Psoas muscle (tissue), 7 donors: ENCODE measurements at regions not wholly inside any gene's neighbourhood (a gene's known extent, or its start where the extent isn't known, plus 50 kb on each side); places are given as distances from the start of the nearest gene placed in this dataset.
A peak's percentile ranks its signal among the peaks of the same experiment; 100 is the strongest.

ENCODE experiments used
- ATAC-seq, 4 donors: fragments of 200-7000 bp; cut with Tn5 transposase; one replicate each; pipeline ENCODE4 v1.9.1; 2020; ENCODE audit warnings: moderate library complexity in 3 of 4, mild to moderate bottlenecking in 2 of 4
- DNase-seq, 2 donors: peaks; one replicate each; pipeline ENCODE4 v3.0.0-alpha.2; 2020
- H3K27ac ChIP-seq: fragments of 200-600 bp; one replicate; pipeline ENCODE4 v1.8.0; 2022
- H3K27me3 ChIP-seq, 3 donors: fragments of 200-600 bp in 1 of 3; one replicate each; pipeline versions ENCODE4 v1.6.1 to v1.8.0; 2013 to 2022; ENCODE audit warnings: low read length in 2 of 3, mild to moderate bottlenecking in 2 of 3, moderate library complexity in 1 of 3; ENCODE audit not compliant: insufficient read depth in 3 of 3
- H3K36me3 ChIP-seq, 2 donors: fragments of 200-600 bp in 1 of 2; one replicate each; pipeline versions ENCODE4 v1.6.1 to v1.8.0; 2013 to 2022; ENCODE audit warnings: low read depth in 1 of 2, mild to moderate bottlenecking in 1 of 2, moderate library complexity in 1 of 2; ENCODE audit not compliant: insufficient read depth in 1 of 2
- H3K4me1 ChIP-seq: fragments of 200-600 bp; one replicate; pipeline ENCODE4 v1.8.0; 2022
- H3K4me3 ChIP-seq: fragments of 200-600 bp; one replicate; pipeline ENCODE4 v1.8.0; 2022; ENCODE audit warnings: mild to moderate bottlenecking
- H3K9me3 ChIP-seq: fragments of 200-600 bp; one replicate; pipeline ENCODE4 v1.8.0; 2022
- CTCF ChIP-seq: fragments of 200-600 bp; IDR thresholded peaks from one replicate; pipeline ENCODE4 v1.8.0; 2022; ENCODE audit warnings: antibody characterized with exemption
- WGBS, 3 donors: extraction: QIAGEN DNeasy Blood & Tissue Kit; methylation state at CpG; one replicate each; pipeline versions ENCODE4 v1.1.6 to v1.1.7; 2013; 5-methylcytosine and 5-hydroxymethylcytosine counted together
- intact Hi-C, 2 donors: fragments of 100-400 bp; cut with DNase I; formaldehyde crosslinking; loops; one replicate each; pipeline versions ENCODE4 v1.11.0 to v1.14.2; 2022
- donor health status: healthy with polysubstance abuse.
- donor health status: DM: no; HTN: no; CAD: no; lungs with moderate emphysema.
- donor health status: Bipolar disorder and iron deficiency.
- donor health status: healthy.
- donor health status: DM: yes; HTN: yes; CAD: no.
- donor health status: DM: no; HTN: no; CAD: no.
- donor health status: DM: yes; HTN: yes; CAD: no.

- Histone ChIP-seq H3K4me3 (no peak overlapping the region), H3K4me1 (peaks cover 7% of the 10 kb centered on the region), H3K27ac (no peak overlapping the region), H3K27me3 (no peaks in the 10 kb centered on the region), H3K36me3 (no peaks in the 10 kb centered on the region), H3K9me3 (peaks cover 7% of the 10 kb centered on the region)
- peak in 2 of 4 donors; percentile 16 to 40 for ATAC-seq
- WGBS, 3 donors, result 77 to 88% (median 80%) methylated on average over 7 of the region's 7 CpGs
- TF ChIP-seq CTCF, result no peak
- no peak for DNase-seq
- intact Hi-C loops, result no loop called here
Measured at GRCh38 chr3:22980346-22980745, 222.8 kb upstream of the UBE2E2 start.

- Histone ChIP-seq H3K27me3 (no peaks in the 10 kb centered on the region), H3K4me3 (no peak overlapping the region), H3K36me3 (no peaks in the 10 kb centered on the region), H3K4me1 (peaks cover 7% of the 10 kb centered on the region), H3K27ac (peak overlapping the region; percentile 38), H3K9me3 (peaks cover 10% of the 10 kb centered on the region)
- ATAC-seq (peak; percentile 80 to 91 (median 88)), DNase-seq (no peak)
- WGBS, 3 donors, result 68 to 71% (median 70%) methylated on average over 3 of the region's 3 CpGs
- TF ChIP-seq CTCF, result no peak
- intact Hi-C loops, result no loop called here
Measured at GRCh38 chr3:22981166-22981565, 222.0 kb upstream of the UBE2E2 start.

DNA sequence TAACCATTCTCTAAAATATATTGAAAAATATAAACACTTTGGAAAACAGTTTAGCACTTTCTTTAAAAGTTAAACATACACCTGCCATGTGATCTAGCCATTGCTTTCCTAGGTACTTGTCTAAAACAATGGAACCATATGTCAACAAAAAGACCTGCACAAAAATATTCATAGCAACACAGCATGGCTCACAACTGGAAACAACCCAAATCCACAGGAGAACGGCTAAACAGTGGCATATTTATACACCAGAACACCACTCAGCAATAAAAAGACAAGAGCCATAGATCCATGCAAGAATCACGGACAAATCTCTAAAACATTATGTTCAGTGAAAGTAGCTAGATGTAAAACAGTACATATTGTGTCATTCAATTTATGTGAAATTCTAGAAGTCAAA is 221.3 kb upstream of the UBE2E2 start:
- ATAC-seq, result no peak
- no peak overlapping the region for H3K27ac ChIP-seq
- intact Hi-C loops, result no loop called here

DNA sequence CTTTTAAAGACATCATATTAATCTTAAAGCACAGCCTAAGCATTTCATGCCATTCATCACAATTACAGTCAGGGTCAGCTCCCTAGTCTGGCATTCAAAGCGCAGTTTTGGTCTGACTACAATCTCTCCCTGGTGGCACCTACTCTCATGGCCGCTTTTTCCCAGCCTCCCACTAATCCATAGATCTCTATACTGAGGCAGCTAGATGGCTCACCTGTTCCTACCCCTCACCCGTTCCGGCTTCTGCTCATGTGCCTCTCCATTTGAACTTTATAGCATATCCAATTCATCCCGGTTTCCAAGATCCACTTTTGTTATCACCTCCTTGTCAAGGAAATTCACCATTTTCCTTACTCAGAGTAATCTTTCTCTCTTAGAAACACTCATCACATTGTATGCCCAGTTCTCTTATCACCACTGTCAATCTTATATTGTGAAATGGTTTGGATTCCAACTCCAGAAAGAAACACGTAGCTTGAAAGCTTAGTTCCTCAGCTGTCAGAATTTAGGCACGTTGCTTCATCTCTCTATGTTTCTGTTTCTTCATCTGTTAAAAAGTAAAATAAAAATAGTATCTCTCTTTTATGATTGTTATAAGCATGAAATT is 220.0 kb upstream of the UBE2E2 start:
- TF ChIP-seq CTCF, result no peak
- Histone ChIP-seq H3K27me3 (no peaks in the 10 kb centered on the region), H3K27ac (peak overlapping the region; percentile 42), H3K4me1 (peaks cover 9% of the 10 kb centered on the region), H3K9me3 (peaks cover 10% of the 10 kb centered on the region), H3K4me3 (no peak overlapping the region), H3K36me3 (no peaks in the 10 kb centered on the region)
- ATAC-seq, result peak in 1 of 4 donors; percentile 35
- WGBS, 3 donors, result 43 to 56% (median 45%) methylated on average over 7 of the region's 7 CpGs
- no peak for DNase-seq
- intact Hi-C loops, result no loop called here

More for the DNA sequence above, 221.3 kb upstream of the UBE2E2 start:
- TF ChIP-seq CTCF, result no peak
- Histone ChIP-seq H3K27me3 (no peaks in the 10 kb centered on the region), H3K36me3 (no peaks in the 10 kb centered on the region), H3K4me1 (peaks cover 7% of the 10 kb centered on the region), H3K4me3 (no peak overlapping the region), H3K9me3 (peaks cover 10% of the 10 kb centered on the region)
- WGBS, 3 donors, result 42 to 69% (median 49%) methylated on average over 2 of the region's 2 CpGs
- no peak for DNase-seq

GRCh38 chr3:22986958-22987357 is 216.2 kb upstream of the UBE2E2 start:
- DNase-seq (no peak), ATAC-seq (no peak)
- Histone ChIP-seq H3K4me1 (peaks cover 3% of the 10 kb centered on the region), H3K4me3 (no peak overlapping the region), H3K27ac (no peak overlapping the region), H3K9me3 (peaks cover 10% of the 10 kb centered on the region), H3K36me3 (no peaks in the 10 kb centered on the region), H3K27me3 (no peaks in the 10 kb centered on the region)
- TF ChIP-seq CTCF, result no peak
- intact Hi-C loops, result no loop called here
